Stomach (tissue), 8 donors: ENCODE measurements at regions not wholly inside any gene's neighbourhood (a gene's known extent, or its start where the extent isn't known, plus 50 kb on each side); places are given as distances from the start of the nearest gene placed in this dataset.

Experiments
- DNase-seq, 2 donors: peaks; one replicate each; pipeline versions ENCODE4 v3.0.0 to v3.0.0-alpha.2; 2013 to 2019
- H3K27ac ChIP-seq, 5 donors: fragments of 200-600 bp in 4 of 5; sonication (generic) in 4 of 5; one replicate each; pipeline ENCODE4 v1.5.1; 2013 to 2019; ENCODE audit warnings: mild to moderate bottlenecking in 1 of 5, moderate library complexity in 1 of 5
- H3K27me3 ChIP-seq, 3 donors: fragments of 200-600 bp; sonication (generic); one replicate each; pipeline ENCODE4 v1.5.1; 2017 to 2019; ENCODE audit warnings: mixed run types in 1 of 3
- H3K36me3 ChIP-seq, 4 donors: fragments of 200-600 bp; sonication (generic); 1 replicate in 3 of 4; 2 replicates in 1 of 4; pipeline ENCODE4 v1.5.1; 2016 to 2019
- H3K4me1 ChIP-seq, 4 donors: fragments of 200-600 bp; sonication (generic); one replicate each; pipeline ENCODE4 v1.5.1; 2016 to 2019
- H3K4me3 ChIP-seq, 4 donors: fragments of 200-600 bp; sonication (generic) in 3 of 4; one replicate each; pipeline ENCODE4 v1.5.1; 2016 to 2019; ENCODE audit warnings: mild to moderate bottlenecking in 1 of 4
- H3K9me3 ChIP-seq, 4 donors: fragments of 200-600 bp; sonication (generic); one replicate each; pipeline ENCODE4 v1.5.1; 2016 to 2019
- EP300 ChIP-seq: sonication (generic); formaldehyde crosslinking; IDR thresholded peaks from one replicate; pipeline ENCODE4 v1.6.1; 2017; ENCODE audit warnings: antibody characterized with exemption
- POLR2A ChIP-seq, 4 donors: fragments of 450-650 bp; IDR thresholded peaks; one replicate each; pipeline ENCODE4 v1.6.1; 2016; ENCODE audit warnings: antibody characterized with exemption in 4 of 4, control low read depth in 2 of 4, mild to moderate bottlenecking in 1 of 4, moderate library complexity in 1 of 4
- POLR2AphosphoS5 ChIP-seq, 3 donors: sonication (generic); formaldehyde crosslinking; IDR thresholded peaks; one replicate each; pipeline ENCODE4 v1.6.1; 2016; ENCODE audit warnings: antibody characterized with exemption in 3 of 3
- WGBS, 5 donors: extraction: QIAGEN DNeasy Blood & Tissue Kit in 3 of 5; methylation state at CpG; one replicate each; pipeline versions ENCODE4 v1.1.5 to v1.1.7; 2013 to 2018; 5-methylcytosine and 5-hydroxymethylcytosine counted together
- intact Hi-C: fragments of 100-400 bp; cut with DNase I; formaldehyde crosslinking; loops from one replicate; pipeline ENCODE4 v1.15.1; 2023; ENCODE audit warnings: low total_unique reads
- TF ChIP-seq, protein P1 (sequence below), 7 experiments: fragments of 450-650 bp in 4 of 7; fragments of 200-600 bp in 3 of 7; sonication (generic) in 3 of 7; IDR thresholded peaks; one replicate each; pipeline ENCODE4 v1.5.1; 2016 to 2019; ENCODE audit warnings: antibody characterized with exemption in 7 of 7, control low read depth in 2 of 7, mild to moderate bottlenecking in 1 of 7
- donor health status: healthy with polysubstance abuse.
- donor health status: Bipolar disorder and iron deficiency.
- donor health status: healthy.

DNA sequence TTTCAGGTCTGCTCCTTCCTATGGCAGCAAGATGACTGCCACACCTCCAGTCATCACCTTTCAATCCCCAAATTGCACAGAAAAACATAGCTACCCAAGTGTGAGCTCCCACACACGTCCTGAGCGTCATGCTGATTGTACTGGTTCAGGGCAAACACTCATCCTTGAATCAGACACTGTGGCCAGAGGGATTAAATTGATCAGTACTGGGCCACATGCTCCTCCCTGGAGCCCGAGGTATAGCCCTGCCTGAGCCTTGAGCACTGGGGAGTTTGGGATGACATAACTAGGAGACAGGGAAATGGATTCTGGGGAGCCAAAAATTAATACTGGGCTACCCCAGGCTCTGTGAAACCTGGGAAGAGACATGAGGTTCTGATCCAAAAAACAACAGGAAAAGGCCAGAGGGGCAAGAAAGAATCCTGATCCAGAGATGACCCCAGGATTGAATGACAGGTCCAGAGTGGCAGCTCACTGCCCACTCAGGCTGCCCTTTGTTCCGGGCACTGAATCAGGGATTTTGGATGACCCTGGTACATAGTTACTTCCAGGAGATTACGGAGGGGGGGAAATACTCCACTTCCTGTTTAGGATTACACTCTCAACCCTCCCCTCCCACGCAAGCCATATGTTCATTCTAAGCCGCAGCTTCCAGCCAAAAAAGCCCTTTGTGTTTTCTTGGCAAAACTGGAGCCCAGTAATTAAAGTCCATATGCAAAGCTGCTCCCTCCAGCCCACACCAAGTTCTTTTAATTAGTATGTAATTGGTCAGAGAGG is 141.6 kb upstream of the SPRY4 start:
- DNase-seq: peak in 1 of 2 donors; percentile 73
- Histone ChIP-seq H3K9me3 (no peaks in the 10 kb centered on the region), H3K4me1 (peaks cover 0 to 13% (median 5%) of the 10 kb centered on the region in 4 donors), H3K27me3 (no peaks in the 10 kb centered on the region), H3K36me3 (no peaks in the 10 kb centered on the region), H3K27ac (no peak overlapping the region), H3K4me3 (no peak overlapping the region)
- WGBS, 5 donors: 61 to 77% (median 73%) methylated on average over 7 of the region's 7 CpGs
- intact Hi-C loops: no loop called here
- TF ChIP-seq, protein P1, sequence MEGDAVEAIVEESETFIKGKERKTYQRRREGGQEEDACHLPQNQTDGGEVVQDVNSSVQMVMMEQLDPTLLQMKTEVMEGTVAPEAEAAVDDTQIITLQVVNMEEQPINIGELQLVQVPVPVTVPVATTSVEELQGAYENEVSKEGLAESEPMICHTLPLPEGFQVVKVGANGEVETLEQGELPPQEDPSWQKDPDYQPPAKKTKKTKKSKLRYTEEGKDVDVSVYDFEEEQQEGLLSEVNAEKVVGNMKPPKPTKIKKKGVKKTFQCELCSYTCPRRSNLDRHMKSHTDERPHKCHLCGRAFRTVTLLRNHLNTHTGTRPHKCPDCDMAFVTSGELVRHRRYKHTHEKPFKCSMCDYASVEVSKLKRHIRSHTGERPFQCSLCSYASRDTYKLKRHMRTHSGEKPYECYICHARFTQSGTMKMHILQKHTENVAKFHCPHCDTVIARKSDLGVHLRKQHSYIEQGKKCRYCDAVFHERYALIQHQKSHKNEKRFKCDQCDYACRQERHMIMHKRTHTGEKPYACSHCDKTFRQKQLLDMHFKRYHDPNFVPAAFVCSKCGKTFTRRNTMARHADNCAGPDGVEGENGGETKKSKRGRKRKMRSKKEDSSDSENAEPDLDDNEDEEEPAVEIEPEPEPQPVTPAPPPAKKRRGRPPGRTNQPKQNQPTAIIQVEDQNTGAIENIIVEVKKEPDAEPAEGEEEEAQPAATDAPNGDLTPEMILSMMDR (IDR thresholded peaks at IDR 0.05): no peak
- TF ChIP-seq EP300 (no peak), POLR2AphosphoS5 (IDR thresholded peaks at IDR 0.05) (no peak), POLR2A (IDR thresholded peaks at IDR 0.05) (no peak)

DNA sequence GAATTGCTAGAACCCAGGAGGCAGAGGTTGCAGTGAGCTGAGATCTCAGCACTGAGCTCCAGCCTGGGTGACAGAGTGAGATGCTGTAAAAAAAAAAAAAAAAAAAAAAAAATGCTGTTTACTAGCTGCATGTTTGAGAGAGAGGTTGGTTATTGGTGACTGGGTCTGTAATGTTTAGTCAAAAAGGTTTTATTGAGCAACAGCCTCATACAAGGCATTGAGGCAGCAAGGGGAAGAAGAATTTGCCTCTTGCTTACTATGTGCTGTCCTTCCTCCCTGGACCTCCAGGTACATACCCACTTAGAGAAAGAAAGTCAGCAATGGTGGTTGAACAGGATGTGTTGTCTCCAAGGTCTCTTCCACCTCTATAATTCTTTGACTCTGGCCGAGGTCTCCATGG is 140.7 kb upstream of the SPRY4 start:
- no peak for TF ChIP-seq POLR2A (IDR thresholded peaks at IDR 0.05)
- no peak for TF ChIP-seq POLR2AphosphoS5 (IDR thresholded peaks at IDR 0.05)
- no peak for TF ChIP-seq EP300
- TF ChIP-seq, protein P1 (IDR thresholded peaks at IDR 0.05): no peak
- Histone ChIP-seq H3K27me3 (no peaks in the 10 kb centered on the region), H3K27ac (no peak overlapping the region), H3K9me3 (no peaks in the 10 kb centered on the region), H3K36me3 (no peaks in the 10 kb centered on the region), H3K4me3 (no peak overlapping the region), H3K4me1 (peaks cover 0 to 13% (median 5%) of the 10 kb centered on the region in 4 donors)
- 79 to 88% (median 84%) methylated on average over 1 of the region's 1 CpG for WGBS, 5 donors
- no peak for DNase-seq
- intact Hi-C loops: no loop called here

DNA sequence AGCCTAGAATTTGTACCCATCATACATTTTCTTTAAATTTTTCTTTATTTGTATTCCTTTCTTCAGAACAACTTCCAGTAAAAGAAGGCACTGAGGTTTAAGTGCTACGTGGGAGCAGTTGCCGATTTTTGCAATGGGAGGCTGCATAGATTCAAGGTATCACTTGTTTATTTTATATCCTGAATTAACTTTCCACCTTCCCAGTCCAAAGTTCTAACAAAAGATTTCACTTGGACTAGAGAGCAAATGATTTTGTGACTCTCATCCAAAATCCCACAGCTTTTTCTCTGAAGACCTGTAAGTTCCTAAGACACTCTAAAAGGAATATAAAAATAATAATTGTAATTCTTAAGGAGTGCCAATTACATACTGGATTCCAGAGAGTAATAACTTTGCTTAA is 139.1 kb upstream of the SPRY4 start:
- Histone ChIP-seq H3K36me3 (no peaks in the 10 kb centered on the region), H3K9me3 (peaks cover 0 to 5% (median 0%) of the 10 kb centered on the region in 4 donors), H3K4me1 (peaks cover 0 to 13% (median 5%) of the 10 kb centered on the region in 4 donors), H3K4me3 (no peak overlapping the region), H3K27me3 (no peaks in the 10 kb centered on the region), H3K27ac (no peak overlapping the region)
- WGBS, 5 donors: 47 to 60% (median 57%) methylated on average over 2 of the region's 2 CpGs
- DNase-seq: no peak
- TF ChIP-seq POLR2AphosphoS5 (IDR thresholded peaks at IDR 0.05): no peak
- no peak for TF ChIP-seq EP300
- TF ChIP-seq POLR2A (IDR thresholded peaks at IDR 0.05): no peak
- TF ChIP-seq, protein P1 (IDR thresholded peaks at IDR 0.05): no peak
- intact Hi-C loops: no loop called here

DNA sequence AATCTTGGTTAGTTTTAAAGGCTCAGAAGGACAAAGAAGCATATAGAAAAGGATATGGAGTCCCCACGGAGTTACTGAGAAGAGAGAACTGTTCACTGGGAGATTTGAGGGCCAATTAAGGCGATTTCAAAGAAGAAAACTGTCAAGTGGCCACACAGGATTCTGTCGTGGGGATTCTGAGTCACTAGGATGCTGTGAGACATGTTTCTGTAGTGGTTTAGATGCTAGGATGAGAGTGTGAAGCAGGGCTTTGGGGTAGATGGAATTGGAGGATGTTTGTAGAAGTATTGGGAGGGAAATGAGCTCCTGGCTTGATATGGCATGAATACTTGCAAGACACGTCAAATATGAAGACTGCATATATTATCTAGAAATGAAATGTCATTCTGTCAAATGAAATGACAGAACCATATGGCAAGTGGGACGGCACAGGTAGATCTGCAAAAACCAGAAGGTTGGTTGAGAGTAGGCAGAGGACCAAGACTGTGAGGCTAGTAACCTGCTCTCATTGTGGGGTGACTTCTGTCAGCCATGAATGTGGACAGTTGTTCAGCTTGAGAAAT is 136.3 kb upstream of the SPRY4 start:
- intact Hi-C loops: no loop called here
- WGBS, 5 donors: 79 to 85% (median 84%) methylated on average over 5 of the region's 5 CpGs
- no peak for TF ChIP-seq POLR2A (IDR thresholded peaks at IDR 0.05)
- TF ChIP-seq EP300: no peak
- TF ChIP-seq, protein P1 (IDR thresholded peaks at IDR 0.05): no peak
- no peak for TF ChIP-seq POLR2AphosphoS5 (IDR thresholded peaks at IDR 0.05)

More for the DNA sequence above, 136.3 kb upstream of the SPRY4 start:
- H3K36me3 ChIP-seq: no peaks in the 10 kb centered on the region
- DNase-seq: no peak
- peaks cover 0 to 5% (median 2%) of the 10 kb centered on the region in 4 donors for H3K4me1 ChIP-seq
- no peak overlapping the region for H3K4me3 ChIP-seq
- no peaks in the 10 kb centered on the region for H3K27me3 ChIP-seq
- H3K9me3 ChIP-seq: peaks cover 0 to 8% (median 0%) of the 10 kb centered on the region in 4 donors
- no peak overlapping the region for H3K27ac ChIP-seq
